RCC 7860 (cell line): ENCODE measurements at regions not wholly inside any gene's neighbourhood (a gene's known extent, or its start where the extent isn't known, plus 50 kb on each side); places are given as distances from the start of the nearest gene placed in this dataset.

Experiments used
- DNase-seq: peaks from one replicate; pipeline ENCODE4 v3.0.0-alpha.2; 2015; ENCODE audit warnings: low spot score
- FAIRE-seq: peaks from 2 replicates; lab custom pipeline; 2012; peaks lifted over from hg19 to GRCh38; lab: Jason Lieb, UNC

- no peak for DNase-seq
- FAIRE-seq: no peak
These were observed 107.6 kb upstream of the FUT8 start for GRCh38 chr14:65304963-65305362.

- no peak for DNase-seq
- FAIRE-seq: no peak
These were observed 104.0 kb upstream of the FUT8 start for GRCh38 chr14:65308536-65308935.

- DNase-seq (no peak), FAIRE-seq (no peak)
These were observed 102.0 kb upstream of the FUT8 start for GRCh38 chr14:65310568-65310967.

GRCh38 chr14:65312859-65313258, 99.7 kb upstream of the FUT8 start:
- no peak for FAIRE-seq
- no peak for DNase-seq

- no peak for FAIRE-seq
- DNase-seq: no peak
These were observed 93.7 kb upstream of the FUT8 start for GRCh38 chr14:65318636-65319506.

GRCh38 chr14:65320661-65321308, 91.7 kb upstream of the FUT8 start:
- no peak for DNase-seq
- no peak for FAIRE-seq

GRCh38 chr14:65321370-65321875, 91.1 kb upstream of the FUT8 start:
- DNase-seq: no peak
- no peak for FAIRE-seq

- DNase-seq (no peak), FAIRE-seq (no peak)
These were observed 83.0 kb upstream of the FUT8 start for GRCh38 chr14:65329481-65329880.

GRCh38 chr14:65329911-65330310, 82.6 kb upstream of the FUT8 start:
- FAIRE-seq: no peak

GRCh38 chr14:65330416-65330815, 82.1 kb upstream of the FUT8 start:
- no peak for FAIRE-seq
- no peak for DNase-seq

More at GRCh38 chr14:65329911-65330310, 82.6 kb upstream of the FUT8 start:
- no peak for DNase-seq

- FAIRE-seq: no peak
- no peak for DNase-seq
These were observed 80.9 kb upstream of the FUT8 start for GRCh38 chr14:65331652-65332051.

- DNase-seq: no peak
- no peak for FAIRE-seq
These were observed 80.2 kb upstream of the FUT8 start for GRCh38 chr14:65332141-65332871.

- no peak for FAIRE-seq
- no peak for DNase-seq
These were observed 78.4 kb upstream of the FUT8 start for GRCh38 chr14:65333943-65334687.

- FAIRE-seq (no peak), DNase-seq (no peak)
These were observed 77.6 kb upstream of the FUT8 start for GRCh38 chr14:65334765-65335410.

GRCh38 chr14:65335411-65335947, 77.1 kb upstream of the FUT8 start:
- FAIRE-seq (no peak), DNase-seq (no peak)

- no peak for FAIRE-seq
- no peak for DNase-seq
These were observed 76.3 kb upstream of the FUT8 start for GRCh38 chr14:65336191-65336591.

- FAIRE-seq: no peak
- no peak for DNase-seq
These were observed 72.7 kb upstream of the FUT8 start for GRCh38 chr14:65339866-65340265.

- DNase-seq (peak; percentile 3), FAIRE-seq (no peak)
These were observed 68.5 kb upstream of the FUT8 start for GRCh38 chr14:65344011-65344410.

- no peak for DNase-seq
These were observed 67.3 kb upstream of the FUT8 start for GRCh38 chr14:65345266-65345665.

GRCh38 chr14:65346474-65346873, 66.1 kb upstream of the FUT8 start:
- FAIRE-seq (no peak), DNase-seq (no peak)

More at GRCh38 chr14:65345266-65345665, 67.3 kb upstream of the FUT8 start:
- FAIRE-seq: no peak
